ENCODE measurements at regions not wholly inside any gene's neighbourhood (a gene's known extent, or its start where the extent isn't known, plus 50 kb on each side); places are given as distances from the start of the nearest gene placed in this dataset.
A peak's percentile ranks its signal among the peaks of the same experiment; 100 is the strongest.

DNA sequence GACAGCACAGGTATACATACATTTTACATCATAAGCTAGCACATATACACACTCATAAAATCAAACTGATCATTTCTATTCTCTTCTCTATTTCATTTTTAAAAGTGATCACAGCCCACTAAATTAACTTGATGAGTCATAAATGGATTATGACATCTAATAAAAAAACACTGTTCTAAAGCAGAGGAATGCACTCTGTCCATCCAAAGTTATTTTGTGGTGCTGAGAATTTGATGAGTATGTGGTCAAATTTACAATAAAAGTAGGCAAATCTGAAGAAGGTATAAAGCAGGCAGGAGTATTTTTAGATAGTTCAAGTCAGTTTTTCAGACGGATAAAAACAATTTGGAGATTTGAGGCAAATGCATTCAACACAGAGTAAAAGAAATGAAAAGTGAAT lies 104.4 kb downstream of the NOL4 start (continued):
- TF ChIP-seq REST (IDR thresholded peaks at IDR 0.05; ENCODE audit: unreplicated experiment) (no peak), EZH2phosphoT487 (IDR thresholded peaks at IDR 0.05; ENCODE audit: unreplicated experiment) (no peak), STAT1 (IDR thresholded peaks at IDR 0.05; ENCODE audit: unreplicated experiment) (no peak), ZNF331 (CRISPR knock-in tag; IDR thresholded peaks at IDR 0.05; ENCODE audit: low read depth) (no peak), POLR2AphosphoS5 (IDR thresholded peaks at IDR 0.05; ENCODE audit: low read depth) (no peak), EZH2 (IDR thresholded peaks at IDR 0.05; ENCODE audit: low read depth, unreplicated experiment) (no peak)
- TF ChIP-seq, protein P1, sequence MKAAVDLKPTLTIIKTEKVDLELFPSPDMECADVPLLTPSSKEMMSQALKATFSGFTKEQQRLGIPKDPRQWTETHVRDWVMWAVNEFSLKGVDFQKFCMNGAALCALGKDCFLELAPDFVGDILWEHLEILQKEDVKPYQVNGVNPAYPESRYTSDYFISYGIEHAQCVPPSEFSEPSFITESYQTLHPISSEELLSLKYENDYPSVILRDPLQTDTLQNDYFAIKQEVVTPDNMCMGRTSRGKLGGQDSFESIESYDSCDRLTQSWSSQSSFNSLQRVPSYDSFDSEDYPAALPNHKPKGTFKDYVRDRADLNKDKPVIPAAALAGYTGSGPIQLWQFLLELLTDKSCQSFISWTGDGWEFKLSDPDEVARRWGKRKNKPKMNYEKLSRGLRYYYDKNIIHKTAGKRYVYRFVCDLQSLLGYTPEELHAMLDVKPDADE (IDR thresholded peaks at IDR 0.05), result no peak

DNA sequence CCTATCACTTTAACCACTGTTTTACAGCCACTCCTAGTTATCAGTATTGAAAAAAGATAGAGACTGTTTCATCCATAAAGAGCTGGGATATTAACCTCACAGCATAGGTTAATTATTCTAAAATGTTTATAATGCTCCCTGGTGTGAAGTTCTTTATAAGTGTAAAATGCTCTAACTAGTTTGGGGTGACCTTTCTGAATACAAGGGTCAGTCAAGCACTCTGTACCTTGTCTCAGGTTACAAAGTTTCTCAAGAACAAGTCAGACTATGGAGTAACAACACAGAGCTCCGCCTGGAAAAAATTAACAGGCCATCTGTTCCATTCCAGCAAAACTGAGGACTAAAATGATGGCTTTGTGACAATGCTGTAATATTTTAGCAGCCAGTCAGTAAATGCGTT lies 107.4 kb downstream of the NOL4 start:
- Histone ChIP-seq H3K36me3 (ENCODE audit: insufficient read depth) (no peaks in the 10 kb centered on the region), H3K79me2 (replicated peaks; ENCODE audit: insufficient read depth) (no peaks in the 10 kb centered on the region), H3K9me2 (ENCODE audit: insufficient read depth) (no peaks in the 10 kb centered on the region), H4K20me1 (replicated peaks; ENCODE audit: insufficient read depth) (no peaks in the 10 kb centered on the region), H3K4me1 (ENCODE audit: insufficient read depth) (0 out of 2 replicates have a peak, but pooled peaks cover 5% of the 10 kb centered on the region), H3F3A (replicated peaks; ENCODE audit: low read depth) (no peaks in the 10 kb centered on the region), H3K27ac (ENCODE audit: low read depth) (no peak overlapping the region), H3K27me3 (ENCODE audit: insufficient read depth) (peaks cover 38% of the 10 kb centered on the region), H3K4me2 (no peak overlapping the region), H3K4me3 (no peak overlapping the region), H2AFZ (no peak overlapping the region)
- no peak overlapping the region for H3K27ac Mint-ChIP-seq
- H3K27me3 Mint-ChIP-seq (ENCODE audit: insufficient read depth, low read depth, poor library complexity), result peaks cover 2% of the 10 kb centered on the region
- H3K4me1 Mint-ChIP-seq, result peaks cover 7% of the 10 kb centered on the region; the same call in 2 of the 3 replicates
- peaks cover 13% of the 10 kb centered on the region for H3K9me3 Mint-ChIP-seq
- ATAC-seq (peak; percentile 89), DNase-seq (ENCODE audit: low spot score) (peak; percentile 22)
- peaks cover 4% of the 10 kb centered on the region; the same call in 2 of the 3 replicates for H3K36me3 Mint-ChIP-seq (ENCODE audit: low read depth)
- H3K4me3 Mint-ChIP-seq, result no peak overlapping the region
- TF ChIP-seq EZH2phosphoT487 (IDR thresholded peaks at IDR 0.05; ENCODE audit: unreplicated experiment) (no peak), NANOG (IDR thresholded peaks at IDR 0.05; ENCODE audit: borderline replicate concordance) (peak; percentile 15; the same call in 1 of the 2 replicates)

- no peaks in the 10 kb centered on the region for H3K79me2 ChIP-seq (replicated peaks; ENCODE audit: insufficient read depth)
- Mint-ChIP-seq H3K4me1 (peaks cover 5% of the 10 kb centered on the region; the same call in 2 of the 3 replicates), H3K9me3 (peaks cover 13% of the 10 kb centered on the region), H3K36me3 (ENCODE audit: low read depth) (peaks cover 4% of the 10 kb centered on the region; the same call in 2 of the 3 replicates), H3K27me3 (ENCODE audit: insufficient read depth, low read depth, poor library complexity) (peaks cover 2% of the 10 kb centered on the region), H3K4me3 (no peak overlapping the region), H3K27ac (no peak overlapping the region)
- H3K4me1 ChIP-seq (ENCODE audit: insufficient read depth), result 0 out of 2 replicates have a peak, but pooled peaks cover 5% of the 10 kb centered on the region
- no peaks in the 10 kb centered on the region for H4K20me1 ChIP-seq (replicated peaks; ENCODE audit: insufficient read depth)
- 0 out of 2 replicates have a peak, but pooled peaks cover 3% of the 10 kb centered on the region for H3K9me2 ChIP-seq (ENCODE audit: insufficient read depth)
- H3F3A ChIP-seq (replicated peaks; ENCODE audit: low read depth), result no peaks in the 10 kb centered on the region
- no peak overlapping the region for H2AFZ ChIP-seq
- H3K27ac ChIP-seq (ENCODE audit: low read depth), result no peak overlapping the region
- no peaks in the 10 kb centered on the region for H3K36me3 ChIP-seq (ENCODE audit: insufficient read depth)
- H3K4me2 ChIP-seq, result no peak overlapping the region
- DNase-seq (ENCODE audit: low spot score) (no peak), ATAC-seq (no peak)
- H3K27me3 ChIP-seq (ENCODE audit: insufficient read depth), result peaks cover 38% of the 10 kb centered on the region
- no peak overlapping the region for H3K4me3 ChIP-seq
- TF ChIP-seq, protein P2, sequence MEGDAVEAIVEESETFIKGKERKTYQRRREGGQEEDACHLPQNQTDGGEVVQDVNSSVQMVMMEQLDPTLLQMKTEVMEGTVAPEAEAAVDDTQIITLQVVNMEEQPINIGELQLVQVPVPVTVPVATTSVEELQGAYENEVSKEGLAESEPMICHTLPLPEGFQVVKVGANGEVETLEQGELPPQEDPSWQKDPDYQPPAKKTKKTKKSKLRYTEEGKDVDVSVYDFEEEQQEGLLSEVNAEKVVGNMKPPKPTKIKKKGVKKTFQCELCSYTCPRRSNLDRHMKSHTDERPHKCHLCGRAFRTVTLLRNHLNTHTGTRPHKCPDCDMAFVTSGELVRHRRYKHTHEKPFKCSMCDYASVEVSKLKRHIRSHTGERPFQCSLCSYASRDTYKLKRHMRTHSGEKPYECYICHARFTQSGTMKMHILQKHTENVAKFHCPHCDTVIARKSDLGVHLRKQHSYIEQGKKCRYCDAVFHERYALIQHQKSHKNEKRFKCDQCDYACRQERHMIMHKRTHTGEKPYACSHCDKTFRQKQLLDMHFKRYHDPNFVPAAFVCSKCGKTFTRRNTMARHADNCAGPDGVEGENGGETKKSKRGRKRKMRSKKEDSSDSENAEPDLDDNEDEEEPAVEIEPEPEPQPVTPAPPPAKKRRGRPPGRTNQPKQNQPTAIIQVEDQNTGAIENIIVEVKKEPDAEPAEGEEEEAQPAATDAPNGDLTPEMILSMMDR (conservative IDR thresholded peaks at IDR 0.05; ENCODE audit: low read depth in 2 of 2), result no peak
- TF ChIP-seq STAT1 (IDR thresholded peaks at IDR 0.05; ENCODE audit: unreplicated experiment) (no peak), EZH2 (IDR thresholded peaks at IDR 0.05; ENCODE audit: low read depth, unreplicated experiment) (no peak), REST (IDR thresholded peaks at IDR 0.05; ENCODE audit: unreplicated experiment) (no peak)
Observed at GRCh38 chr18:34115409-34116081, 109.2 kb downstream of the NOL4 start.

Measured in GM23338 (cell line).